ENCODE measurements at regions not wholly inside any gene's neighbourhood (a gene's known extent, or its start where the extent isn't known, plus 50 kb on each side); places are given as distances from the start of the nearest gene placed in this dataset.
A peak's percentile ranks its signal among the peaks of the same experiment; 100 is the strongest.

GRCh38 chr7:10889266-10889898 lies 84.3 kb upstream of the PHF14 start:
- no peaks in the 10 kb centered on the region; a peak in 1 of 5 replicates for H3K9me3 Mint-ChIP-seq
- no peaks in the 10 kb centered on the region for H4K20me1 ChIP-seq (ENCODE audit: control insufficient read depth, insufficient read depth, insufficient read length)
- H4K91ac ChIP-seq (ENCODE audit: insufficient read length, low read depth, low read length) = no peak overlapping the region
- no CpG with 5 or more reads among the region's 10 CpGs for WGBS (ENCODE audit: extremely low coverage, insufficient read length, low lambda C conversion rate)
- H3K4me1 Mint-ChIP-seq = peaks cover 3 to 5% of the 10 kb centered on the region in 2 experiments; a peak in 1 of 4 replicates
- H3K27ac ChIP-seq (ENCODE audit: insufficient read length, low read depth, low read length) = no peak overlapping the region
- no peaks in the 10 kb centered on the region for H3K27me3 ChIP-seq (ENCODE audit: insufficient read depth, low read length)
- H3K56ac ChIP-seq (ENCODE audit: insufficient read length, low read depth, low read length) = no peak overlapping the region
- no peak overlapping the region for H2BK20ac ChIP-seq (ENCODE audit: low read depth, low read length, poor library complexity, severe bottlenecking)
- peak; percentile 87 for TF ChIP-seq CTCF (conservative IDR thresholded peaks at IDR 0.05)
- DNase-seq = peak; percentile 47
- H3K9ac ChIP-seq (ENCODE audit: extremely low read depth, insufficient read length, low read length) = no peak overlapping the region
- no peak overlapping the region for H3K4me3 Mint-ChIP-seq
- no peak overlapping the region for H3K4ac ChIP-seq (ENCODE audit: low read depth, low read length)
- H3K36me3 Mint-ChIP-seq (ENCODE audit: insufficient read depth in 1 of 3, low read depth in 3 of 3) = no peaks in the 10 kb centered on the region
- H2AK5ac ChIP-seq (ENCODE audit: insufficient read length, low read length) = no peak overlapping the region
- no peak overlapping the region for H2BK120ac ChIP-seq (ENCODE audit: low read depth, low read length, poor library complexity, severe bottlenecking)
- no peak overlapping the region for H3K14ac ChIP-seq (ENCODE audit: insufficient read depth, low read length)
- H2BK5ac ChIP-seq (ENCODE audit: insufficient read length, low read length) = no peak overlapping the region
- peaks cover 4% of the 10 kb centered on the region; the same call in 1 of the 2 replicates for H3K4me1 ChIP-seq (ENCODE audit: insufficient read depth, low read length)
- H3T11ph ChIP-seq (ENCODE audit: low read length) = no peak overlapping the region
- H3K27me3 Mint-ChIP-seq (ENCODE audit: low read depth) = no peaks in the 10 kb centered on the region
- no peak overlapping the region for H4K8ac ChIP-seq (replicated peaks; ENCODE audit: insufficient read length, low read depth, low read length)
- no peak overlapping the region for H3K27ac Mint-ChIP-seq
- H3K79me1 ChIP-seq (ENCODE audit: insufficient read depth, low read depth, low read length, poor library complexity, severe bottlenecking) = no peaks in the 10 kb centered on the region
- no peak overlapping the region for H2AFZ ChIP-seq (ENCODE audit: low read length)
- H3K18ac ChIP-seq (ENCODE audit: insufficient read length, low read depth, low read length) = no peak overlapping the region
- H4K5ac ChIP-seq (ENCODE audit: insufficient read length, low read depth, low read length) = no peak overlapping the region
- no peaks in the 10 kb centered on the region for H3K23me2 ChIP-seq (ENCODE audit: insufficient read length, low read depth, low read length, poor library complexity, severe bottlenecking)
- H3K9me3 ChIP-seq (ENCODE audit: control insufficient read depth, low read depth, low read length) = no peaks in the 10 kb centered on the region
- no peak overlapping the region for H3K23ac ChIP-seq (ENCODE audit: insufficient read length, low read depth, low read length)
- no peaks in the 10 kb centered on the region for H3K79me2 ChIP-seq (ENCODE audit: insufficient read depth, low read length)
- no peak overlapping the region for H3K4me2 ChIP-seq (ENCODE audit: insufficient read depth, insufficient read length, low read length)
- H2BK15ac ChIP-seq (ENCODE audit: low read depth, low read length) = no peak overlapping the region
- no peak overlapping the region for H2BK12ac ChIP-seq (ENCODE audit: insufficient read length, low read depth, low read length)

Measured in H9 (cell line).